H1 (cell line): ENCODE measurements at regions not wholly inside any gene's neighbourhood (a gene's known extent, or its start where the extent isn't known, plus 50 kb on each side); places are given as distances from the start of the nearest gene placed in this dataset.

ENCODE experiments used
- CTCF ChIA-PET: fragments of 300-600 bp; sonication (Branson Sonifier 250); formaldehyde crosslinking; loops from one replicate; lab custom pipeline; 2021; ENCODE audit not compliant: partially characterized antibody; lab: Charles Lee
- POLR2A ChIA-PET: fragments of 300-600 bp; sonication (Branson Sonifier 250); formaldehyde crosslinking; loops from one replicate; lab custom pipeline; 2021; ENCODE audit warnings: inconsistent platforms; ENCODE audit not compliant: partially characterized antibody; lab: Charles Lee
- DNase-seq, 2 experiments: peaks; one replicate each; pipeline versions ENCODE4 v3.0.0 to v3.0.0-alpha.2; 2010 to 2022; ENCODE audit warnings: low spot score in 2 of 2, low read depth in 1 of 2, mixed read lengths in 1 of 2
- FAIRE-seq: peaks from 2 replicates; lab custom pipeline; 2011; peaks lifted over from hg19 to GRCh38; lab: Jason Lieb, UNC
- H2AFZ ChIP-seq: 2 replicates; pipeline ENCODE4 v1.8.1; 2012; ENCODE audit warnings: low read length, inconsistent platforms
- H2AK5ac ChIP-seq: 2 replicates; pipeline ENCODE4 v1.6.1; 2013; ENCODE audit warnings: low read depth, low read length
- H2BK120ac ChIP-seq: replicated peaks from 2 replicates; pipeline ENCODE3; 2013; ENCODE audit warnings: low read depth, low read length, inconsistent platforms
- H2BK12ac ChIP-seq: 2 replicates; pipeline ENCODE4 v1.6.1; 2013; ENCODE audit warnings: low read depth, low read length
- H2BK15ac ChIP-seq: 2 replicates; pipeline ENCODE4 v1.6.1; 2013; ENCODE audit warnings: low read length
- H2BK20ac ChIP-seq: 2 replicates; pipeline ENCODE4 v1.6.1; 2013; ENCODE audit warnings: low read length
- H2BK5ac ChIP-seq: 2 replicates; pipeline ENCODE4 v1.6.1; 2013; ENCODE audit warnings: low read depth, low read length
- H3K14ac ChIP-seq: 2 replicates; pipeline ENCODE4 v1.6.1; 2013; ENCODE audit warnings: inconsistent platforms; ENCODE audit not compliant: insufficient read length
- H3K18ac ChIP-seq: 2 replicates; pipeline ENCODE4 v1.6.1; 2013; ENCODE audit warnings: low read length; ENCODE audit errors: extremely low read depth
- H3K23ac ChIP-seq: 2 replicates; pipeline ENCODE4 v1.6.1; 2013; ENCODE audit warnings: inconsistent platforms; ENCODE audit not compliant: insufficient read length
- H3K23me2 ChIP-seq: 2 replicates; pipeline ENCODE4 v1.6.1; 2013; ENCODE audit warnings: low read depth, low read length
- H3K27ac ChIP-seq: 2 replicates; pipeline ENCODE4 v1.6.1; 2011; ENCODE audit warnings: low read depth, low read length, inconsistent platforms
- H3K27me3 ChIP-seq, 4 experiments: replicated peaks in 1 of 4; 1 replicate in 1 of 4; 2 replicates in 3 of 4; pipeline versions ENCODE4 v1.6.1 to v1.8.1; 2011 to 2013; ENCODE audit warnings: low read length in 3 of 4, mild to moderate bottlenecking in 3 of 4, inconsistent platforms in 2 of 4, mixed read lengths in 2 of 4, moderate library complexity in 1 of 4; ENCODE audit not compliant: control insufficient read depth in 3 of 4, insufficient read depth in 3 of 4; ENCODE audit errors: extremely low read depth in 1 of 4
- H3K36me3 ChIP-seq, 4 experiments: 2 replicates each; pipeline versions ENCODE4 v1.6.1 to v1.8.1; 2011 to 2013; ENCODE audit warnings: mild to moderate bottlenecking in 4 of 4, low read length in 3 of 4, moderate library complexity in 2 of 4, control low read depth in 1 of 4, inconsistent platforms in 1 of 4; ENCODE audit not compliant: insufficient read depth in 4 of 4, control insufficient read depth in 2 of 4
- H3K4ac ChIP-seq: replicated peaks from 2 replicates; pipeline ENCODE3; 2013; ENCODE audit warnings: low read length, low read depth, mixed read lengths, inconsistent platforms; ENCODE audit not compliant: insufficient read length
- H3K4me1 ChIP-seq, 4 experiments: replicated peaks in 1 of 4; 1 replicate in 1 of 4; 2 replicates in 3 of 4; pipeline versions ENCODE4 v1.6.1 to v1.8.1; 2011 to 2013; ENCODE audit warnings: low read length in 3 of 4, inconsistent platforms in 2 of 4, mixed read lengths in 1 of 4; ENCODE audit not compliant: insufficient read depth in 4 of 4, control insufficient read depth in 3 of 4
- H3K4me2 ChIP-seq, 2 experiments: 2 replicates each; pipeline versions ENCODE4 v1.6.1 to v1.8.1; 2011 to 2013; ENCODE audit warnings: low read depth in 2 of 2, low read length in 2 of 2, control low read depth in 1 of 2, inconsistent platforms in 1 of 2, mild to moderate bottlenecking in 1 of 2; ENCODE audit not compliant: insufficient read depth in 1 of 2
- H3K4me3 ChIP-seq, 4 experiments: fragments of 200-600, 300-600 bp in 1 of 4; sonication (generic), shearing (Covaris generic), sonication (Bioruptor Twin) in 1 of 4; 2 replicates each; pipeline versions ENCODE4 v1.5.1 to v1.8.1; 2011 to 2016; ENCODE audit warnings: low read length in 4 of 4, low read depth in 3 of 4, control low read depth in 2 of 4, inconsistent platforms in 2 of 4, mild to moderate bottlenecking in 2 of 4, mixed read lengths in 1 of 4, moderate library complexity in 1 of 4; ENCODE audit not compliant: insufficient read depth in 2 of 4; ENCODE audit errors: extremely low read depth in 1 of 4
- H3K56ac ChIP-seq: replicated peaks from 2 replicates; pipeline ENCODE3; 2013; ENCODE audit warnings: low read depth, mild to moderate bottlenecking, mixed read lengths, low read length, inconsistent platforms; ENCODE audit not compliant: insufficient read length
- H3K79me1 ChIP-seq: 2 replicates; pipeline ENCODE4 v1.6.1; 2013; ENCODE audit warnings: low read depth, low read length, control low read depth
- H3K79me2 ChIP-seq, 2 experiments: 2 replicates each; pipeline versions ENCODE4 v1.6.1 to v1.8.1; 2012 to 2013; ENCODE audit warnings: low read length in 2 of 2, mild to moderate bottlenecking in 2 of 2, inconsistent platforms in 1 of 2; ENCODE audit not compliant: insufficient read depth in 2 of 2, control insufficient read depth in 1 of 2
- H3K9ac ChIP-seq, 4 experiments: replicated peaks in 1 of 4; 1 replicate in 1 of 4; 2 replicates in 3 of 4; pipeline versions ENCODE4 v1.6.1 to v1.8.1; 2011 to 2013; ENCODE audit warnings: low read depth in 3 of 4, low read length in 3 of 4, control low read depth in 2 of 4, mild to moderate bottlenecking in 2 of 4, moderate library complexity in 2 of 4, inconsistent platforms in 1 of 4; ENCODE audit errors: extremely low read depth in 1 of 4
- H3K9me3 ChIP-seq, 2 experiments: 2 replicates each; pipeline versions ENCODE4 v1.6.1 to v1.8.1; 2012 to 2013; ENCODE audit warnings: mild to moderate bottlenecking in 2 of 2, moderate library complexity in 2 of 2, control low read depth in 1 of 2, inconsistent platforms in 1 of 2, low read depth in 1 of 2, low read length in 1 of 2, mixed read lengths in 1 of 2; ENCODE audit not compliant: insufficient read depth in 2 of 2
- H4K20me1 ChIP-seq, 2 experiments: replicated peaks in 1 of 2; 2 replicates each; pipeline versions ENCODE3 to v1.8.1; 2011 to 2013; ENCODE audit warnings: inconsistent platforms in 2 of 2, low read length in 2 of 2, mild to moderate bottlenecking in 1 of 2; ENCODE audit not compliant: insufficient read depth in 2 of 2, control insufficient read depth in 1 of 2
- H4K5ac ChIP-seq: 2 replicates; pipeline ENCODE4 v1.6.1; 2013; ENCODE audit warnings: low read length, low read depth, mixed read lengths, inconsistent platforms; ENCODE audit not compliant: insufficient read length
- H4K8ac ChIP-seq: 2 replicates; pipeline ENCODE4 v1.8.0; 2013; ENCODE audit warnings: mild to moderate bottlenecking, moderate library complexity, low read length, inconsistent platforms; ENCODE audit not compliant: insufficient read depth; ENCODE audit errors: extremely low read depth
- H4K91ac ChIP-seq: replicated peaks from 2 replicates; pipeline ENCODE3; 2013; ENCODE audit warnings: low read length, mixed read lengths, inconsistent platforms; ENCODE audit not compliant: insufficient read length
- ATF2 ChIP-seq: IDR thresholded peaks from 2 replicates; pipeline ENCODE4 v1.6.1; 2012; ENCODE audit warnings: low read length, inconsistent platforms
- CBX8 ChIP-seq: fragments of 300-800, 300-1000 bp; sonication (generic); IDR thresholded peaks from 2 replicates; pipeline ENCODE4 v1.7.1; 2016; ENCODE audit warnings: low read depth, low read length, borderline replicate concordance
- GABPA ChIP-seq: IDR thresholded peaks from 2 replicates; pipeline ENCODE4 v1.6.1; 2011; ENCODE audit warnings: mild to moderate bottlenecking, low read length, moderate library complexity, borderline replicate concordance; ENCODE audit not compliant: insufficient read depth
- KDM1A ChIP-seq: fragments of 200-600, 300-600 bp; sonication (generic); IDR thresholded peaks from 2 replicates; pipeline ENCODE4 v1.7.1; 2016; ENCODE audit warnings: mild to moderate bottlenecking, low read length, borderline replicate concordance
- POLR2AphosphoS5 ChIP-seq: IDR thresholded peaks from 2 replicates; pipeline ENCODE4 v1.6.1; 2011; ENCODE audit warnings: low read depth, low read length
- RNF2 ChIP-seq: fragments of 200-900, 300-1000 bp; sonication (generic); IDR thresholded peaks from 2 replicates; pipeline ENCODE4 v1.7.1; 2016; ENCODE audit warnings: borderline replicate concordance, low read depth, mild to moderate bottlenecking, antibody characterized with exemption, low read length; ENCODE audit not compliant: poor library complexity, severe bottlenecking; ENCODE audit errors: missing control alignments
- SIN3A ChIP-seq, 2 experiments: IDR thresholded peaks in 1 of 2; conservative IDR thresholded peaks in 1 of 2; 2 replicates each; pipeline ENCODE4 v1.6.1; 2011 to 2012; ENCODE audit warnings: low read length in 2 of 2, improper control_type of control experiment in 1 of 2, low read depth in 1 of 2, mild to moderate bottlenecking in 1 of 2
- TAF7 ChIP-seq: optimal IDR thresholded peaks from 2 replicates; pipeline ENCODE3; 2011; ENCODE audit warnings: low read depth, mild to moderate bottlenecking, inconsistent platforms, low read length, moderate library complexity, borderline replicate concordance
- TCF12 ChIP-seq: IDR thresholded peaks from 2 replicates; pipeline ENCODE4 v1.6.1; 2011; ENCODE audit warnings: low read depth, mild to moderate bottlenecking, low read length
- TEAD4 ChIP-seq: IDR thresholded peaks from 2 replicates; pipeline ENCODE4 v1.6.1; 2012; ENCODE audit warnings: low read depth, low read length, inconsistent platforms, mixed read lengths
- WGBS, 2 experiments: shearing (Covaris generic) in 1 of 2; methylation state at CpG; one replicate each; pipeline versions ENCODE4 v1.1.6 to v1.1.7; 2013 to 2015; ENCODE audit warnings: low lambda C conversion rate in 2 of 2, mixed read lengths in 2 of 2, inconsistent platforms in 1 of 2, low coverage in 1 of 2, missing lambda C conversion rate in 1 of 2; ENCODE audit not compliant: insufficient replicate concordance in 2 of 2, insufficient coverage in 1 of 2, insufficient read length in 1 of 2; ENCODE audit errors: extremely low coverage in 1 of 2, missing lambda C conversion rate in 1 of 2; 5-methylcytosine and 5-hydroxymethylcytosine counted together

GRCh38 chr10:84589526-84590205 lies 261.3 kb downstream of the CCSER2 start:
- no peak overlapping the region for H3K4me3 ChIP-seq
- H3K4ac ChIP-seq: no peak overlapping the region
- no peak overlapping the region for H4K5ac ChIP-seq
- no peaks in the 10 kb centered on the region for H3K9me3 ChIP-seq
- H3K4me1 ChIP-seq: peaks cover 0 to 12% (median 10%) of the 10 kb centered on the region in 4 experiments; a peak in 5 of 7 replicates
- H3K36me3 ChIP-seq: no peaks in the 10 kb centered on the region
- H3K18ac ChIP-seq: no peak overlapping the region
- H3K79me2 ChIP-seq: no peaks in the 10 kb centered on the region
- no peak overlapping the region for H3K56ac ChIP-seq
- H2AFZ ChIP-seq: no peak overlapping the region
- H4K20me1 ChIP-seq: no peaks in the 10 kb centered on the region
- H2BK20ac ChIP-seq: no peak overlapping the region
- H4K8ac ChIP-seq: no peak overlapping the region
- no peak overlapping the region for H4K91ac ChIP-seq
- no peak overlapping the region for H3K23ac ChIP-seq
- no peak overlapping the region for H2BK120ac ChIP-seq
- no peak for FAIRE-seq
- no peak overlapping the region for H3K27ac ChIP-seq
- H3K9ac ChIP-seq: no peak overlapping the region
- peaks cover 0 to 3% (median 0%) of the 10 kb centered on the region in 4 experiments; a peak in 1 of 7 replicates for H3K27me3 ChIP-seq
- no peak overlapping the region for H2AK5ac ChIP-seq
- 0 out of 2 replicates have a peak overlapping the region, but pooled peaks have one; percentile 4 for H2BK15ac ChIP-seq
- H3K14ac ChIP-seq: no peak overlapping the region
- H3K4me2 ChIP-seq: no peak overlapping the region
- ChIA-PET POLR2A (no interaction called here), CTCF (interaction anchor here (1.5 to 9.8 kb wide), 8 partner anchors 11 to 325 kb away, joined by 4 to 72 read pairs (median 8); no protein-coding TSS in a partner anchor)
- no peaks in the 10 kb centered on the region for H3K23me2 ChIP-seq
- DNase-seq: peak in 1 of 2 experiments; percentile 31
- no peak overlapping the region for H2BK5ac ChIP-seq
- no peak overlapping the region for H2BK12ac ChIP-seq
- H3K79me1 ChIP-seq: no peaks in the 10 kb centered on the region
- WGBS, 2 experiments: 82% methylated on average over 4 of the region's 4 CpGs; no CpG with 5 or more reads in 1 of the 2 experiments
- no peak for TF ChIP-seq TEAD4
- no peak for TF ChIP-seq TAF7
- TF ChIP-seq GABPA: no peak
- no peak for TF ChIP-seq RNF2
- TF ChIP-seq TCF12: no peak
- no peak for TF ChIP-seq ATF2
- no peak for TF ChIP-seq KDM1A
- no peak for TF ChIP-seq SIN3A (conservative IDR thresholded peaks at IDR 0.05 in 1 of 2, IDR thresholded peaks at IDR 0.05 in 1 of 2; ENCODE audit: low read depth in 1 of 2, low read length in 2 of 2)
- no peak for TF ChIP-seq CBX8
- no peak for TF ChIP-seq POLR2AphosphoS5
